DMS114 treated with DMSO at 0.1 percent for 48 hours (cell line): ENCODE measurements at regions not wholly inside any gene's neighbourhood (a gene's known extent, or its start where the extent isn't known, plus 50 kb on each side); places are given as distances from the start of the nearest gene placed in this dataset.

ENCODE experiments used
- DNase-seq: peaks from one replicate; lab custom pipeline; 2025; ENCODE audit not compliant: unreplicated experiment; lab: John Stamatoyannopoulos, UW

GRCh38 chr17:79186406-79186805 is 111.8 kb downstream of the ENGASE start:
- DNase-seq, result no peak

- no peak for DNase-seq
Observed at GRCh38 chr17:79185671-79186070, 111.0 kb downstream of the ENGASE start.

GRCh38 chr17:79184219-79184618 is 109.6 kb downstream of the ENGASE start:
- no peak for DNase-seq

GRCh38 chr17:79183293-79184158 is 108.9 kb downstream of the ENGASE start:
- DNase-seq, result peak; percentile 64

GRCh38 chr17:79183043-79183292 is 108.3 kb downstream of the ENGASE start:
- no peak for DNase-seq

- no peak for DNase-seq
Observed at GRCh38 chr17:79182176-79183042, 107.8 kb downstream of the ENGASE start.

- no peak for DNase-seq
Observed at GRCh38 chr17:79180358-79181005, 105.9 kb downstream of the ENGASE start.

- DNase-seq, result no peak
Observed at GRCh38 chr17:79179334-79179733, 104.7 kb downstream of the ENGASE start.

- no peak for DNase-seq
Observed at GRCh38 chr17:79177877-79178276, 103.3 kb downstream of the ENGASE start.

GRCh38 chr17:79176792-79177601 is 102.4 kb downstream of the ENGASE start:
- no peak for DNase-seq

GRCh38 chr17:79174905-79175856 is 100.6 kb downstream of the ENGASE start:
- DNase-seq, result no peak

- DNase-seq, result no peak
Observed at GRCh38 chr17:79174193-79174765, 99.7 kb downstream of the ENGASE start.

GRCh38 chr17:79171188-79171587 is 96.6 kb downstream of the ENGASE start:
- no peak for DNase-seq

GRCh38 chr17:79169861-79170260 is 95.2 kb downstream of the ENGASE start:
- DNase-seq, result no peak

GRCh38 chr17:79169366-79169765 is 94.7 kb downstream of the ENGASE start:
- DNase-seq, result no peak

GRCh38 chr17:79168486-79169055 is 93.9 kb downstream of the ENGASE start:
- DNase-seq, result no peak

GRCh38 chr17:79167486-79167885 is 92.9 kb downstream of the ENGASE start:
- no peak for DNase-seq

GRCh38 chr17:79165756-79166473 is 91.3 kb downstream of the ENGASE start:
- DNase-seq, result no peak
